ENCODE measurements at regions not wholly inside any gene's neighbourhood (a gene's known extent, or its start where the extent isn't known, plus 50 kb on each side); places are given as distances from the start of the nearest gene placed in this dataset.

GRCh38 chr15:69994429-69995205, 103.1 kb downstream of the TLE3 start:
- Mint-ChIP-seq H3K36me3 (ENCODE audit: insufficient read depth, unreplicated experiment) (no peaks in the 10 kb centered on the region), H3K4me3 (ENCODE audit: unreplicated experiment) (no peak overlapping the region), H3K27me3 (ENCODE audit: insufficient read depth, unreplicated experiment) (peaks cover 35% of the 10 kb centered on the region), H3K27ac (ENCODE audit: low read depth, unreplicated experiment) (no peak overlapping the region), H3K9me3 (ENCODE audit: unreplicated experiment) (no peaks in the 10 kb centered on the region), H3K4me1 (ENCODE audit: insufficient read depth, unreplicated experiment) (peaks cover 6% of the 10 kb centered on the region)
- ChIA-PET CTCF (interaction anchor here (0.6 kb wide), 1 partner anchor 100 kb away, joined by 3 read pairs; no protein-coding TSS in a partner anchor), POLR2A (interaction anchor here (0.7 kb wide), 1 partner anchor 11 kb away, joined by 3 read pairs; no protein-coding TSS in a partner anchor)
- no peak for TF ChIP-seq CTCF (IDR thresholded peaks at IDR 0.05; ENCODE audit: unreplicated experiment)
- intact Hi-C loops (cut with micrococcal nuclease): no loop called here
- DNase-seq (ENCODE audit: unreplicated experiment): no peak
- no TSS peak for BruUV-seq (replicated peaks)

GRCh38 chr15:69996321-69997160, 101.2 kb downstream of the TLE3 start:
- BruUV-seq (replicated peaks): no TSS peak
- Mint-ChIP-seq H3K36me3 (ENCODE audit: insufficient read depth, unreplicated experiment) (no peaks in the 10 kb centered on the region), H3K27me3 (ENCODE audit: insufficient read depth, unreplicated experiment) (peaks cover 26% of the 10 kb centered on the region), H3K4me1 (ENCODE audit: insufficient read depth, unreplicated experiment) (peaks cover 6% of the 10 kb centered on the region), H3K27ac (ENCODE audit: low read depth, unreplicated experiment) (no peak overlapping the region), H3K4me3 (ENCODE audit: unreplicated experiment) (no peak overlapping the region), H3K9me3 (ENCODE audit: unreplicated experiment) (no peaks in the 10 kb centered on the region)
- no peak for DNase-seq (ENCODE audit: unreplicated experiment)
- no peak for TF ChIP-seq CTCF (IDR thresholded peaks at IDR 0.05; ENCODE audit: unreplicated experiment)
- ChIA-PET POLR2A (no interaction called here), CTCF (interaction anchor here (0.7 to 0.9 kb wide), 2 partner anchors 273 to 518 kb away, joined by 3 to 8 read pairs; no protein-coding TSS in a partner anchor)
- intact Hi-C loops (cut with micrococcal nuclease): no loop called here

GRCh38 chr15:69997161-69997485, 100.6 kb downstream of the TLE3 start:
- no peak for TF ChIP-seq CTCF (IDR thresholded peaks at IDR 0.05; ENCODE audit: unreplicated experiment)
- no peak overlapping the region for H3K27ac Mint-ChIP-seq (ENCODE audit: low read depth, unreplicated experiment)
- peaks cover 6% of the 10 kb centered on the region for H3K4me1 Mint-ChIP-seq (ENCODE audit: insufficient read depth, unreplicated experiment)
- H3K9me3 Mint-ChIP-seq (ENCODE audit: unreplicated experiment): no peaks in the 10 kb centered on the region
- H3K27me3 Mint-ChIP-seq (ENCODE audit: insufficient read depth, unreplicated experiment): peaks cover 32% of the 10 kb centered on the region
- CTCF ChIA-PET: interaction anchor here (0.9 kb wide), 1 partner anchor 518 kb away, joined by 3 read pairs; no protein-coding TSS in a partner anchor
- H3K4me3 Mint-ChIP-seq (ENCODE audit: unreplicated experiment): no peak overlapping the region
- no peaks in the 10 kb centered on the region for H3K36me3 Mint-ChIP-seq (ENCODE audit: insufficient read depth, unreplicated experiment)
- no TSS peak for BruUV-seq (replicated peaks)
- intact Hi-C loops (cut with micrococcal nuclease): no loop called here
- POLR2A ChIA-PET: no interaction called here
- DNase-seq (ENCODE audit: unreplicated experiment): no peak
